ENCODE measurements at regions not wholly inside any gene's neighbourhood (a gene's known extent, or its start where the extent isn't known, plus 50 kb on each side); places are given as distances from the start of the nearest gene placed in this dataset.

DNA sequence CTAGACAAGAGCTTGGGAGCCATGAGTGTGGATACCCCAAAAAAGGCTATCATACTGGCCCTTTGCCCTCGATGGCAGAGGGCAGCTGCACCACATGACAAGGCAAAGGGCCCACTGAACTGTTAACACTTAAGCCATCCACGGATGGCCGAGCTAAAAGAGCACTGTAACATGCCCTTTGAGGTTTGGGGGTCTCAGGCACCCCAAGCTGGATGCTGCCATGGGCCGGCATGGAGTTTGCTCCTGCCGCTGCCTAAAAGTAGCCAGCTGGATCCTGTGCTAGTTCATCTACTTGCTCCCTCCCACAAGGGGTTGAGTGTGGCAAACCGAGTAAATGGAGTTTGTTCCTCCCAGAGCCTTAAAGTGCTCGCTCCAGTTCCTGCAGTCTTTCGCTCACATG is 383.2 kb upstream of the LRRC4C start:
- Mint-ChIP-seq H3K27me3 (ENCODE audit: low read depth, poor library complexity) (no peaks in the 10 kb centered on the region), H3K4me3 (no peak overlapping the region), H3K27ac (no peak overlapping the region), H3K4me1 (no peaks in the 10 kb centered on the region), H3K9me3 (peaks cover 27% of the 10 kb centered on the region), H3K36me3 (ENCODE audit: low read depth) (no peaks in the 10 kb centered on the region)
- TF ChIP-seq, protein P1, sequence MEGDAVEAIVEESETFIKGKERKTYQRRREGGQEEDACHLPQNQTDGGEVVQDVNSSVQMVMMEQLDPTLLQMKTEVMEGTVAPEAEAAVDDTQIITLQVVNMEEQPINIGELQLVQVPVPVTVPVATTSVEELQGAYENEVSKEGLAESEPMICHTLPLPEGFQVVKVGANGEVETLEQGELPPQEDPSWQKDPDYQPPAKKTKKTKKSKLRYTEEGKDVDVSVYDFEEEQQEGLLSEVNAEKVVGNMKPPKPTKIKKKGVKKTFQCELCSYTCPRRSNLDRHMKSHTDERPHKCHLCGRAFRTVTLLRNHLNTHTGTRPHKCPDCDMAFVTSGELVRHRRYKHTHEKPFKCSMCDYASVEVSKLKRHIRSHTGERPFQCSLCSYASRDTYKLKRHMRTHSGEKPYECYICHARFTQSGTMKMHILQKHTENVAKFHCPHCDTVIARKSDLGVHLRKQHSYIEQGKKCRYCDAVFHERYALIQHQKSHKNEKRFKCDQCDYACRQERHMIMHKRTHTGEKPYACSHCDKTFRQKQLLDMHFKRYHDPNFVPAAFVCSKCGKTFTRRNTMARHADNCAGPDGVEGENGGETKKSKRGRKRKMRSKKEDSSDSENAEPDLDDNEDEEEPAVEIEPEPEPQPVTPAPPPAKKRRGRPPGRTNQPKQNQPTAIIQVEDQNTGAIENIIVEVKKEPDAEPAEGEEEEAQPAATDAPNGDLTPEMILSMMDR (IDR thresholded peaks at IDR 0.05) = no peak
- no peak for DNase-seq

DNA sequence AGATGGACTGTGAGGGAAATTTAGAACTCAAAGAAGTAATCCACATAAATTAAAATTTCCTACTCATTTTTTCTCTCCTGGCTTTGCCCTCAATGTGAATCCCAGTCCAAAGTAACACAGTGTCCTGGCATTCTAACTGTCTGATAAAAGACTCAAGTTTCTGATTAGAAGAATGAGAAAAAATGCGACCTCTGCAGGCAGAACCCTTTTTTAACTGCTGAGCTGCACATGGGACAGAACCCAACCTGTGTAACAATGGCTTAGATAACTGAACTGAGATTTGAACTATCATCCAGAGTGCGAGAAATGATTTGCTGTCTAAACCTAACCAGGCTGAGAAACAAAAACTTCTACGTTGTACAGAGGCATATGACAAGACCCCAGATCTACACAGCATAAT is 385.6 kb upstream of the LRRC4C start:
- no peak for DNase-seq
- peaks cover 20% of the 10 kb centered on the region for H3K9me3 Mint-ChIP-seq
- H3K36me3 Mint-ChIP-seq (ENCODE audit: low read depth) = no peaks in the 10 kb centered on the region
- no peak overlapping the region for H3K27ac Mint-ChIP-seq
- no peaks in the 10 kb centered on the region for H3K4me1 Mint-ChIP-seq
- H3K27me3 Mint-ChIP-seq (ENCODE audit: low read depth, poor library complexity) = no peaks in the 10 kb centered on the region
- TF ChIP-seq, protein P1 (IDR thresholded peaks at IDR 0.05) = no peak
- H3K4me3 Mint-ChIP-seq = no peak overlapping the region

DNA sequence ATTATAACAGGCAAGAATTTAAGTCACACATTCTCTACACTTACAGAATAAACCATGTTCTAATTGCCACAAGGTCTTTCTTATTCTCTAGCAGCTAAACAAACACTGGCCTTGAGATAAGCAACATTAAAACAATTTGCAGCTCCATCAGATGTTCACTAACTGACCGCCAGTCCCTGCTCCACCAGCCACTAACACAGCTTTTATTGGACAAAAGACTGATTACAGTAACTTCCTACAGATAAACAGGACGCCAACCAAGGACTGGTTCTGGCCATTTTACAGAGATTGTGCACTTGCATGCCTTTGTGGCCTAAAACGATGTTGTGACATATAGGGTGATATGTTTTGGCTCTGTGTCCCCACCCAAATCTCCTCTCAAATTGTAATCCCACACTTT is 388.9 kb upstream of the LRRC4C start:
- no peak overlapping the region for H3K27ac Mint-ChIP-seq
- no peaks in the 10 kb centered on the region for H3K4me1 Mint-ChIP-seq
- TF ChIP-seq, protein P1 (IDR thresholded peaks at IDR 0.05) = no peak
- DNase-seq = no peak
- no peaks in the 10 kb centered on the region for H3K27me3 Mint-ChIP-seq (ENCODE audit: low read depth, poor library complexity)
- H3K4me3 Mint-ChIP-seq = no peak overlapping the region
- H3K36me3 Mint-ChIP-seq (ENCODE audit: low read depth) = no peaks in the 10 kb centered on the region
- peaks cover under 1% of the 10 kb centered on the region for H3K9me3 Mint-ChIP-seq

DNA sequence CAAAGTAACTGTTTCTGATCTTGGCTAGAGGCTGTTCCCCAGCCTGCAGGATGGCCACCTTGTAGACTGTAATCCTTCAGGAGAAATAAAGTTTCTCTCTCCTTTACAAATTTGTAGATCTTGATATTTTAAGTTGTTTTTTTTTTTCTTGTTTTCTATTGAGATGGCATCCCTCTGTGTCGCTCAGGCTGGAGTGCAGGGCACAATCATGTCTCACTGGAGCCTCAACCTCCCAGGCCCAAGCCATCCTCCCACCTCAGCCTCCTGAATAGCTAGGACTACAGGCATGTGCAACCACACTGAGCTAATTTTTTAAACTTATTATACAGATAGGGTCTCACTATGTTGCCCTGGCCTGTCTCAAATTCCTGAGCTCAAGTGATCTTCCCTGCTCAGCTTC is 389.8 kb upstream of the LRRC4C start:
- H3K36me3 Mint-ChIP-seq (ENCODE audit: low read depth) = no peaks in the 10 kb centered on the region
- H3K27ac Mint-ChIP-seq = no peak overlapping the region
- H3K4me3 Mint-ChIP-seq = no peak overlapping the region
- TF ChIP-seq, protein P1 (IDR thresholded peaks at IDR 0.05) = no peak
- H3K9me3 Mint-ChIP-seq = no peaks in the 10 kb centered on the region
- DNase-seq = no peak
- no peaks in the 10 kb centered on the region for H3K27me3 Mint-ChIP-seq (ENCODE audit: low read depth, poor library complexity)
- no peaks in the 10 kb centered on the region for H3K4me1 Mint-ChIP-seq

DNA sequence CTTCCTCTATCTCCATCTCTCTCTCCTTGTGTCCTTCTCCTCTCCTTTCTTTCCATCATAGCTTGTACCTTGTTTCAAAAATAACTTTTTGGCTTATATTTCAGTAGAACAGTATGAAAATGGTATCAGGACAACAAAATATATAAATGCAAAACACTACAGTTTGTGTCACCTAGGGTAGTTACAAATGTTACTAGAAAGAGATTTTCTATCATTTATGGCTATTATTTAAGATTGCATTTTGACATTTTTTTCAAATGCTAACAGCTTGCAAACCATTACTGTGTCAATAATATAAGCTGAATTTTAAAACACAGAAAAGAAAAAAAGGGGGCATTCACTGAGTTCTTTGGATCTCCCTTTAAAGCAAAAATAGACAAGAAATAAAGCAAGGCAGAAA is 392.3 kb upstream of the LRRC4C start:
- H3K4me1 Mint-ChIP-seq = no peaks in the 10 kb centered on the region
- no peaks in the 10 kb centered on the region for H3K36me3 Mint-ChIP-seq (ENCODE audit: low read depth)
- TF ChIP-seq, protein P1 (IDR thresholded peaks at IDR 0.05) = no peak
- H3K27me3 Mint-ChIP-seq (ENCODE audit: low read depth, poor library complexity) = no peaks in the 10 kb centered on the region
- no peak for DNase-seq
- H3K9me3 Mint-ChIP-seq = no peaks in the 10 kb centered on the region
- H3K27ac Mint-ChIP-seq = no peak overlapping the region
- H3K4me3 Mint-ChIP-seq = no peak overlapping the region

DNA sequence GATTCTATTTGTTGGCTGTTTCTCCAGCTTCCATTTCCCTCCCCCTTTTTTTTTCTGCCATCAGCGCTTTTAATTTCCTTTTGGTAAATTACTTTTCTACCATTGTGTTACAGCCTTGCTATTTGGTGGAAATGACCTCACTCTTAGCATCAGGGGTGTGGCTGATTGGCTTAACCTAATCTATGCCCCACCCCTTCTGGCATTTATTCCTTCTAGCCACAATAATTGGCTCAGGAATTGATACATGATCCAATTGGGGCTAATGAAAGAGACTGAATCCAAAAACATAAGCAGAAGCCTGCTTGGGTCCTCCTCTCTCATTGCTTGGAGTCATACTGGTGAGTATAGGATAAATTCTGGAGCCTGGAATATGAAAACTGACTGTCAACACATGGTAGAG is 402.4 kb upstream of the LRRC4C start:
- H3K27me3 Mint-ChIP-seq (ENCODE audit: low read depth, poor library complexity) = no peaks in the 10 kb centered on the region
- H3K27ac Mint-ChIP-seq = no peak overlapping the region
- no peaks in the 10 kb centered on the region for H3K36me3 Mint-ChIP-seq (ENCODE audit: low read depth)
- no peaks in the 10 kb centered on the region for H3K4me1 Mint-ChIP-seq
- TF ChIP-seq, protein P1 (IDR thresholded peaks at IDR 0.05) = no peak
- no peak for DNase-seq
- H3K4me3 Mint-ChIP-seq = no peak overlapping the region
- H3K9me3 Mint-ChIP-seq = no peaks in the 10 kb centered on the region
